ENCODE measurements at regions not wholly inside any gene's neighbourhood (a gene's known extent, or its start where the extent isn't known, plus 50 kb on each side); places are given as distances from the start of the nearest gene placed in this dataset.

DNA sequence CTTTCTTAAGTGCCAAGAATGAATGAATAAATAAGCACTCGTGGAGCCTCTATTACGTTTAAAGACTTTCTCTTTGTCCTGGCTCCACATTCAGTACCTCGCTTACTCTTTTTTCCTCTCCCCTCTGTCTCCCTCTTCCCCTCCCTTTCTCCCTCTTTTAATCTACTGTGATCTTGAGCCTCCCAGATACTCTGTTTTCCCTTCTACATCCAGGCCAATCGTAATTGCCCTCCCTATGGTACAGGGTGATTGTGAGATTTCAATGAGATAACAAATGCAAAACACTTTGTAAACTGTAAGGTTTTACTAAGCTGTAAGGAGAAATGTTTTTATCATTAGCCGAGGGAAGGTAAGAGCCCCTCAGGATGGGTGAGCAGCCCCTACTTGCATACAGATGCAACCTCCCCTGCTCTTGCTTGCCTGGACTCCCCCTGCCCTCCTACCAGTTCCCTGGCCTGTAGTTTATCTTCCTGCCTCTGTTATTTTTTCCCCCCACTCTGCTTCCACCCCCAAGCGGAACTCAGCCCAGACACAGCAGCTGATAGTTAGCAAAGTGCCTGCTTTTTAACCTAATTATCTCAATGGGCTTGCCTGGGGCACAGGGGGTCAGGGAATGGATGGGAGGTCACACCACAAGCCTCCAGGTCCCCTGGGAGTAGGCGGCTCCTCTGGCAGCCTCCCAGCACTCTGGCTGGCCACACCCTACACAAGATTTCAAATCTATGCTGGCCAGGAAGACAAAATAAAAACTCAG is 76.9 kb upstream of the CADM1 start:
- ATAC-seq (no peak), DNase-seq (ENCODE audit: low spot score) (no peak), FAIRE-seq (no peak)
- H3K27ac ChIP-seq (ENCODE audit: extremely low read length, insufficient read depth, low read length), result no peak overlapping the region
- in situ Hi-C loops (cut with HindIII; ENCODE audit: extremely low pct_ligation_motif_present, low pct_unique_long_range_greater_than_20kb), result no loop called here
- WGBS (ENCODE audit: low lambda C conversion rate), result 28% methylated on average over 7 of the region's 7 CpGs
- no peaks in the 10 kb centered on the region for H3K36me3 ChIP-seq (replicated peaks in 1 of 2; ENCODE audit: control insufficient read depth in 1 of 2, insufficient read depth in 2 of 2, low read length in 2 of 2)
- H3K27me3 ChIP-seq (ENCODE audit: control insufficient read depth in 1 of 2, insufficient read depth in 2 of 2, low read length in 2 of 2), result peaks cover 0 to 11% of the 10 kb centered on the region in 2 experiments; a peak in 2 of 5 replicates
- intact Hi-C loops (cut with micrococcal nuclease; ENCODE audit: unreplicated experiment), result no loop called here
- no peak overlapping the region for H3K4me3 ChIP-seq (replicated peaks in 1 of 3; ENCODE audit: insufficient read depth in 1 of 3, low read depth in 2 of 3, low read length in 3 of 3)
- H3K9me3 ChIP-seq (ENCODE audit: low read length), result no peaks in the 10 kb centered on the region
- ChIA-PET POLR2A (no interaction called here), CTCF (ENCODE audit: low intra/inter-chr PET ratio, low total read pairs) (no interaction called here)
- no TSS peak for BruUV-seq (replicated peaks)
- H3K9ac ChIP-seq (ENCODE audit: insufficient read depth, low read depth, low read length), result no peak overlapping the region
- TF ChIP-seq ZMAT3 (CRISPR knock-in tag; conservative IDR thresholded peaks at IDR 0.05) (no peak), ZNF672 (CRISPR knock-in tag; IDR thresholded peaks at IDR 0.05) (no peak), HDAC1 (CRISPR knock-in tag; IDR thresholded peaks at IDR 0.05) (no peak), ZNF264 (CRISPR knock-in tag; IDR thresholded peaks at IDR 0.05) (no peak), ESRRA (CRISPR knock-in tag; IDR thresholded peaks at IDR 0.05; ENCODE audit: low read depth) (no peak), ZNF431 (CRISPR knock-in tag; IDR thresholded peaks at IDR 0.05; ENCODE audit: borderline replicate concordance, low read depth) (no peak), FOXJ3 (CRISPR knock-in tag; IDR thresholded peaks at IDR 0.05; ENCODE audit: borderline replicate concordance) (no peak)
- H4K20me1 ChIP-seq (ENCODE audit: insufficient read depth, low read length), result no peaks in the 10 kb centered on the region
- H2AFZ ChIP-seq (ENCODE audit: low read length), result no peak overlapping the region
- H3K4me1 ChIP-seq (ENCODE audit: insufficient read depth, low read length), result peaks cover 11% of the 10 kb centered on the region
- no peaks in the 10 kb centered on the region for H3K79me2 ChIP-seq (ENCODE audit: insufficient read depth, low read length)
- H3K4me2 ChIP-seq (ENCODE audit: low read depth, low read length), result no peak overlapping the region

DNA sequence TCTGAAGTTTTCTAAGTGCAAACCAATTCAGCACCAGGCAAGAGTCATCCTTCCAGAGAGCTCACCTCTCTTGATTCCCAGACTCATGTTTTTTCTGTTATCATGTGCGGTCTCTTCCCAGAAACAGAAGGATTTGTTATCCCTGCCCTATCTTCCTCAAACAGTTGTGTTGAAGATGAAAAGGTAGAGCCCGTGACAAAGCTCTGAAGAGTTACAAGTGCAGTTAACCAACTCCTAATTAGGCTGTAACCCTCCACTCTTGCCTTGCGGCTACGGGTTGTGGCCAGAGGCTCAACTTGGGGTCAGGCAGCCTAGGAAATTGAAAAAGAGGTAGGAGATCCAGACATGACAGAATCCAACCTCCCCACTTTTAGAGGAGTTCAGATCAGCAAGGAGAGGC is 76.2 kb upstream of the CADM1 start:
- Histone ChIP-seq H3K4me2 (ENCODE audit: low read depth, low read length) (no peak overlapping the region), H3K27me3 (ENCODE audit: control insufficient read depth in 1 of 2, insufficient read depth in 2 of 2, low read length in 2 of 2) (peaks cover 0 to 11% of the 10 kb centered on the region in 2 experiments; a peak in 1 of 5 replicates), H3K79me2 (ENCODE audit: insufficient read depth, low read length) (no peaks in the 10 kb centered on the region), H4K20me1 (ENCODE audit: insufficient read depth, low read length) (no peaks in the 10 kb centered on the region), H3K4me3 (replicated peaks in 1 of 3; ENCODE audit: insufficient read depth in 1 of 3, low read depth in 2 of 3, low read length in 3 of 3) (no peak overlapping the region), H3K9me3 (ENCODE audit: low read length) (no peaks in the 10 kb centered on the region), H3K4me1 (ENCODE audit: insufficient read depth, low read length) (peaks cover 11% of the 10 kb centered on the region), H3K9ac (ENCODE audit: insufficient read depth, low read depth, low read length) (no peak overlapping the region), H3K36me3 (replicated peaks in 1 of 2; ENCODE audit: control insufficient read depth in 1 of 2, insufficient read depth in 2 of 2, low read length in 2 of 2) (no peaks in the 10 kb centered on the region), H2AFZ (ENCODE audit: low read length) (no peak overlapping the region), H3K27ac (ENCODE audit: extremely low read length, insufficient read depth, low read length) (no peak overlapping the region)
- no peak for DNase-seq (ENCODE audit: low spot score)
- POLR2A ChIA-PET, result no interaction called here
- in situ Hi-C loops (cut with HindIII; ENCODE audit: extremely low pct_ligation_motif_present, low pct_unique_long_range_greater_than_20kb), result no loop called here
- intact Hi-C loops (cut with micrococcal nuclease; ENCODE audit: unreplicated experiment), result no loop called here
- BruUV-seq (replicated peaks), result no TSS peak
- no peak for FAIRE-seq
- no peak for ATAC-seq
- CTCF ChIA-PET (ENCODE audit: low intra/inter-chr PET ratio, low total read pairs), result no interaction called here
- WGBS (ENCODE audit: low lambda C conversion rate), result 14% methylated on average over 4 of the region's 4 CpGs
- TF ChIP-seq NR2F1 (CRISPR knock-in tag; IDR thresholded peaks at IDR 0.05) (no peak), CENPBD1 (CRISPR knock-in tag; IDR thresholded peaks at IDR 0.05; ENCODE audit: borderline replicate concordance, low read depth) (no peak), ZNF510 (CRISPR knock-in tag; IDR thresholded peaks at IDR 0.05; ENCODE audit: low read depth) (no peak), NKX3-1 (CRISPR knock-in tag; IDR thresholded peaks at IDR 0.05) (no peak), ZNF564 (CRISPR knock-in tag; IDR thresholded peaks at IDR 0.05) (no peak), GZF1 (CRISPR knock-in tag; IDR thresholded peaks at IDR 0.05) (no peak), SAP130 (CRISPR knock-in tag; IDR thresholded peaks at IDR 0.05; ENCODE audit: low read depth) (no peak), PPARG (CRISPR knock-in tag; conservative IDR thresholded peaks at IDR 0.05) (no peak), ZNF703 (CRISPR knock-in tag; IDR thresholded peaks at IDR 0.05; ENCODE audit: borderline replicate concordance) (no peak), ZNF256 (CRISPR knock-in tag; conservative IDR thresholded peaks at IDR 0.05) (no peak)
- TF ChIP-seq, protein P1, sequence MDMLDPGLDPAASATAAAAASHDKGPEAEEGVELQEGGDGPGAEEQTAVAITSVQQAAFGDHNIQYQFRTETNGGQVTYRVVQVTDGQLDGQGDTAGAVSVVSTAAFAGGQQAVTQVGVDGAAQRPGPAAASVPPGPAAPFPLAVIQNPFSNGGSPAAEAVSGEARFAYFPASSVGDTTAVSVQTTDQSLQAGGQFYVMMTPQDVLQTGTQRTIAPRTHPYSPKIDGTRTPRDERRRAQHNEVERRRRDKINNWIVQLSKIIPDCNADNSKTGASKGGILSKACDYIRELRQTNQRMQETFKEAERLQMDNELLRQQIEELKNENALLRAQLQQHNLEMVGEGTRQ (IDR thresholded peaks at IDR 0.05; ENCODE audit: low read depth, low read length), result no peak
- TF ChIP-seq, protein P1 (CRISPR knock-in tag; IDR thresholded peaks at IDR 0.05; ENCODE audit: borderline replicate concordance), result no peak

Data from HepG2 (cell line).